ENCODE measurements at regions not wholly inside any gene's neighbourhood (a gene's known extent, or its start where the extent isn't known, plus 50 kb on each side); places are given as distances from the start of the nearest gene placed in this dataset.

DNA sequence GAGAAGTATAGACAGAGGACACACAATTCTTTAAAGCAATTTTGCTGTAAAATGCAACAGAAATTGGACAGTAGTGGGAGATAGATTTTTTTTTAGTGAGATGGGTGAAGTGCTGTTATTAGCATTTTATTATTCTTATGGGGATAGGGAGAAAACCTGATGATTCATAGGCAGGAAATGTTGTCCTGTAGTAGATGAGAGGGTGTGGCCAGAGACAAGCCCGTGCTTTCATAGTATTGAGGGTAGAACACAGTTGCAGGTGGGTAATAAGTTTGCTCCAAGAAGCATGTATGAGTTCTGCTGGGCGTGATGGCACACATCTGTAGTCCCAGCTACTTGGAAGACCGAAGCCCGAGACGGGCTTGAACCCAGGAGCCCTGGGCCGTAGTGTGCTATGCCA lies 128.3 kb upstream of the ARHGAP28 start:
- no peak overlapping the region for H3K27ac Mint-ChIP-seq
- H3K4me3 Mint-ChIP-seq = no peak overlapping the region
- DNase-seq (no peak), ATAC-seq (no peak)
- H3K36me3 Mint-ChIP-seq (ENCODE audit: low read depth) = no peaks in the 10 kb centered on the region
- CTCF ChIA-PET = no interaction called here
- H3K27me3 Mint-ChIP-seq = no peaks in the 10 kb centered on the region
- intact Hi-C loops (cut with DNase I, micrococcal nuclease) = no loop called here
- H3K9me3 Mint-ChIP-seq (ENCODE audit: low read depth) = peaks cover 2% of the 10 kb centered on the region
- POLR2A ChIA-PET = no interaction called here
- H3K4me1 Mint-ChIP-seq = no peaks in the 10 kb centered on the region

DNA sequence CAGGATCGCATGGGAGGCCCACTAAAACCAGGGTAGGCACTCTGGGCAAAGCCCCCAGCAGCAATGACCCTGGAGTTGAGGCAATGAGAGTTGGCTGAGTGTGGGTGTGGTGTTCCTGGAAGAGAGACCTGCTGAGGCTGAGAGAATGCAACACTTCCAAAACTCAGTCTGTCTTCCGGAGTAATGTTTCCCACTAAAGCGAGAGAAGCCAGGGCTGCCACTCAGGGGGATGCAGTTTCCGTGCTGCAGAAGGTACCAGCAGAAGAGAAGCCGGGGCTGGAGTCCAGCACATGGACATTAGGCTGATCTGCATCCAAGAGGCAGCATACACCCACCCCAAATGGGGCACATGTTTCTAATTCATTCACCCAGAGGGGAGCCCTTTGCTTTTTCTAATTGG lies 127.2 kb upstream of the ARHGAP28 start:
- Mint-ChIP-seq H3K27ac (no peak overlapping the region), H3K4me3 (no peak overlapping the region), H3K36me3 (ENCODE audit: low read depth) (no peaks in the 10 kb centered on the region), H3K27me3 (no peaks in the 10 kb centered on the region), H3K9me3 (ENCODE audit: low read depth) (no peaks in the 10 kb centered on the region), H3K4me1 (no peaks in the 10 kb centered on the region)
- POLR2A ChIA-PET = no interaction called here
- intact Hi-C loops (cut with DNase I, micrococcal nuclease) = no loop called here
- ATAC-seq (no peak), DNase-seq (no peak)
- CTCF ChIA-PET = no interaction called here

DNA sequence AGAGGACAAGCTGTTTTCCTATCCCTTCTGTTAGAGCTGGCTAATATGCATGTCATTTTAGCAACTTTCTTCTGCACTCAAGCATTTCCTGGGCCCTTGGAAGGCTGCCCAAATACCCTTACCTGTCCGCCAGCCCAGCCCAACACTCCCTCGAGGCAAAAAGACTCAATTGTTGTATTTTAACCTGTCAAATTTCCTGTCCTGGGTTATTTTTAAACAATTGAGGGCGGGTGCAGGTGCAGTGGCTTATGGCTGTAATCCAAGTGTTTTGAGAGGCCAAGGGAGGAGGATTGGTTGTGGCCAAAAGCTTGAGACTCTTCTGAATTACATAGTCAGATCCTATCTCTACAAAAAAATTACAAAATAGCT lies 125.0 kb upstream of the ARHGAP28 start:
- POLR2A ChIA-PET = no interaction called here
- DNase-seq (no peak), ATAC-seq (no peak)
- no peaks in the 10 kb centered on the region for H3K9me3 Mint-ChIP-seq (ENCODE audit: low read depth)
- CTCF ChIA-PET = no interaction called here
- no peaks in the 10 kb centered on the region for H3K36me3 Mint-ChIP-seq (ENCODE audit: low read depth)
- no peak overlapping the region for H3K4me3 Mint-ChIP-seq
- no peak overlapping the region for H3K27ac Mint-ChIP-seq
- H3K4me1 Mint-ChIP-seq = no peaks in the 10 kb centered on the region
- intact Hi-C loops (cut with DNase I, micrococcal nuclease) = no loop called here
- no peaks in the 10 kb centered on the region for H3K27me3 Mint-ChIP-seq

DNA sequence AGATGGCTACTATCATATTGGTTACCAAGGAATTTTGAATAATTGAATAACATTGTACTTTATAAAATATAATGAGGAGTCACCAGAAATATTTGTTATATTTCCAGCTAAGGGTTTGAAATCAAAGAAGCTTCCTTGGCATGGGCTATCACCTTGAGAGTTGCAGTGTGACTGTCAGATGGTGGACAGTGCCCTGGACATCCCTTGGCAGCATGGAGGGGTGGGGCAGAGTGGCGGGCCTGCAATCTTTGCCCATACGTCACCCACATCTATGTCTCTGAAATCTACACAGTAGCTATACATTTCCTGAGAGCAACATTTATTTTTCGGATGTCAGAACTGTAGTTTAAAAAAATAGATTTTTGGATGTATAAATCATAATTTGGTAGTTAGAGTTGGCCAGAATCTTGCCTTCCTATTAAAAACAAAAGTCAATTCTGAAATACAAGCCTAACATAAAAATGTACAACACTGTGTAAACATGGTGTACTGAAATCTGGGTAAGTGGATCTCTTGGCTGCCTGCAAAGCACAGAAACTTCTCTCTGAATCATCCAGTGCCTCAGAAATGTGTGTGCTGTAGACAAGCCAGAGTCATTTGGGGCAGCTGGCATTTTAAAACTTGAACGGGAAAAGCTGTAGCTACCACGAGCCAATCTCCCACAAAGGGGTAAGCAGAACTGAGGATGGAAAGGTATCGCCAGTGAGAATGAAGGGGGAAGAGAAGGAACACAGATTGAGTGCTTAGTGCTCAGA lies 124.2 kb upstream of the ARHGAP28 start:
- POLR2A ChIA-PET = no interaction called here

DNA sequence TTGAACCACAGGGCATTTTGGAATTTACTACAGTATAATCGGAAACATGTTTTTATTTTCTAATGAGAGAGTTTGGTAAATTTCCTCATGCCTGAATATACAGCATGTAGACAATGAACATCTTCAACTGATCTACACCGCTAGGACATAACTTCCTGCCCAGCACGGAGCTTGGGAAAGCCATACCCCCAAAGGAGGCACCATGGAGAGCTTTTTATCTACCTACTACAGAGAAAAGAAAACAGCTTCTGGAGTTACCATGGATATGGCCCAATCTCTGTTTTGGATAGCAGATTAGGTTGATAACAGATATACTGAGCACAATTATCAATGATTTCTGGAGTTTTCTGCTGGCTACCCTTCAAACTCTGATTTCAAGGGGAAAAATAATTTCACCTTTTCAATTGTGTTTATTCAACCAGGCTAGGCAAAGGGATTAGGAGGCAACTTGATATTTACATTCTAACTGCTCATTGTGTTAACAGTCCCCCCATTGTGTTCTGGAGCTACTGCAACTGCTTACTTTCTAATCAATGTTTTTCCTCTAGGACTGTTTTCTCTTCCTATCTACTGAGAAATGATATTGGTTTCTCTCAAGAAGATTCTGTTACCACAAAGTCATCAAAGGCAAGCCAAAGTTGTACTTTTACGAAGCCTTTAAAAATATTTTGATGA lies 123.0 kb upstream of the ARHGAP28 start:
- Mint-ChIP-seq H3K9me3 (ENCODE audit: low read depth) (no peaks in the 10 kb centered on the region), H3K4me1 (no peaks in the 10 kb centered on the region), H3K27ac (no peak overlapping the region), H3K36me3 (ENCODE audit: low read depth) (no peaks in the 10 kb centered on the region), H3K27me3 (no peaks in the 10 kb centered on the region), H3K4me3 (no peak overlapping the region)
- ATAC-seq (no peak), DNase-seq (no peak)
- ChIA-PET POLR2A (no interaction called here), CTCF (no interaction called here)
- intact Hi-C loops (cut with DNase I, micrococcal nuclease) = no loop called here

More for the DNA sequence above, 124.2 kb upstream of the ARHGAP28 start:
- intact Hi-C loops (cut with DNase I, micrococcal nuclease) = no loop called here
- ATAC-seq = no peak
- no peaks in the 10 kb centered on the region for H3K4me1 Mint-ChIP-seq
- H3K27ac Mint-ChIP-seq = no peak overlapping the region
- H3K36me3 Mint-ChIP-seq (ENCODE audit: low read depth) = no peaks in the 10 kb centered on the region
- CTCF ChIA-PET = no interaction called here
- no peaks in the 10 kb centered on the region for H3K27me3 Mint-ChIP-seq
- no peaks in the 10 kb centered on the region for H3K9me3 Mint-ChIP-seq (ENCODE audit: low read depth)
- DNase-seq = no peak
- H3K4me3 Mint-ChIP-seq = no peak overlapping the region

DNA sequence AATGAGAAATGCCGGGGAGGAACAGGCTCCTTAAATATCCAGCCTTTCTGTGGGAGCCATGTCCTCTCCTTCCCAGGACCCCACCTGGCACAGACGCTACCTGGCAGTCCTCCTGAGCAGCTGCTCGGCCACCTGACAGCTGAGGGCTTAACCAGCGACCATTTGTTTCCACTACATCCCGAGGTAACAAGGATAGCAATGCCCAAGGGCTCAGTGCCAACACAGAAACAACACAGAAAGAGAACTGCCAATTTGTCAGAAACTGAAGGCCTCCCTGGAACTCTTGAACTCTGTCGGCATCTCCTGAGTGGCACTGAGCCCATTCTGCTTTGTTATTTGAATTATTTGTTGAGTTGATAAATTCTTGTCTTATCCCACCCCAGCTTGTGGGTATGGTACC lies 122.2 kb upstream of the ARHGAP28 start:
- Mint-ChIP-seq H3K4me3 (no peak overlapping the region), H3K27ac (no peak overlapping the region), H3K9me3 (ENCODE audit: low read depth) (peaks cover 2% of the 10 kb centered on the region), H3K36me3 (ENCODE audit: low read depth) (no peaks in the 10 kb centered on the region), H3K27me3 (no peaks in the 10 kb centered on the region), H3K4me1 (no peaks in the 10 kb centered on the region)
- DNase-seq = no peak
- no peak for ATAC-seq
- ChIA-PET CTCF (no interaction called here), POLR2A (no interaction called here)
- intact Hi-C loops (cut with DNase I, micrococcal nuclease) = no loop called here

DNA sequence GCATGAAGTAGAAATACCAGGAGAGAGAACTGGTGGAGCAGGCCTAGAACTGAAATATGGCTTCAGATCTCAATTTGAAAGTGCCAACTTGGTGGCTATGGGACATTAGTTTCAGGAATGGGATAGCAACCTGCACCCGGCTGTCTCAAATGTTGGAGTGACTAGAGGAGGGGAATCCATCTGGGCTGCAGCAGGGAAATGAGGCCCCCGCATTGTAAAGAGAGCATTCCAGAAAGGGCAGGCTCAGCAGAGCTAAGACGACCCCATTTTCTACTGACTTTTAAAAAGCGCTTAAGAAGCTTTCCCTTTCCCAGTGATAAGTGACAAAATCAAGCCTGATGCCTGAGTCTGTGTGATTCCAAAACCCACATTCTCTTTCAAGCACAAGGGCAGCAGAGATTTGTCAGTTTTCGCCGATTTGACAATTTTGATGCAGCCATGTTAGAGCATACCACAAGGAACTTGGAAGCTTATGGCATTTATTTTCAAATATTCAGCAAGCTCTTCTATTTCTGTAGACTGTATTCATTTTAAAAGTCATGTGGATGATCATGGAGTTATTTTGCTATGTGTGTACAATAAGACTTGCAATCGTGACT lies 119.8 kb upstream of the ARHGAP28 start:
- no peak overlapping the region for H3K27ac Mint-ChIP-seq
- H3K4me3 Mint-ChIP-seq = no peak overlapping the region
- ATAC-seq = no peak
- intact Hi-C loops (cut with DNase I, micrococcal nuclease) = no loop called here
- no peak for DNase-seq
- H3K36me3 Mint-ChIP-seq (ENCODE audit: low read depth) = no peaks in the 10 kb centered on the region
- POLR2A ChIA-PET = no interaction called here
- H3K27me3 Mint-ChIP-seq = no peaks in the 10 kb centered on the region
- H3K9me3 Mint-ChIP-seq (ENCODE audit: low read depth) = peaks cover 2% of the 10 kb centered on the region
- H3K4me1 Mint-ChIP-seq = no peaks in the 10 kb centered on the region
- CTCF ChIA-PET = no interaction called here

DNA sequence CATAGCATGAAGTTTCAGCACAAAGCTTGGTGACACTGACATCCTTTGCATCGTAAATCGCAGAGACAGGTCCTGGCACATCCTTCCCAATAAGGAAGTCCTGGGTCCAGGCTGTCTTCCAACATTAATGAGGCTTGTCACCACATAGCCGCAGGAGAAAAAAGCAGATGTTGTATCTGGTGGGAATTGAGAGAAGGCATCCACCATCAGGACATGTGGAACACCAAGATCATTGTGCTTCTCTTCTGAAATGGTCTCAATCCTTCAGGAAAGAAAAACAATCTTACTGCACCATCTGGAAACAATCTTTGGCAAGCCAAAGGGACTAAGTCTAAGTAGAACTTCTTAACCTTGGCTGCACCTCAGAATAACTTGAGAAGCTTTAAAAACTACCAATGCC lies 119.0 kb upstream of the ARHGAP28 start:
- ATAC-seq (no peak), DNase-seq (no peak)
- POLR2A ChIA-PET = no interaction called here
- Mint-ChIP-seq H3K36me3 (ENCODE audit: low read depth) (no peaks in the 10 kb centered on the region), H3K27me3 (no peaks in the 10 kb centered on the region), H3K27ac (no peak overlapping the region), H3K4me1 (no peaks in the 10 kb centered on the region), H3K9me3 (ENCODE audit: low read depth) (peaks cover 2% of the 10 kb centered on the region), H3K4me3 (no peak overlapping the region)
- CTCF ChIA-PET = no interaction called here
- intact Hi-C loops (cut with DNase I, micrococcal nuclease) = no loop called here

DNA sequence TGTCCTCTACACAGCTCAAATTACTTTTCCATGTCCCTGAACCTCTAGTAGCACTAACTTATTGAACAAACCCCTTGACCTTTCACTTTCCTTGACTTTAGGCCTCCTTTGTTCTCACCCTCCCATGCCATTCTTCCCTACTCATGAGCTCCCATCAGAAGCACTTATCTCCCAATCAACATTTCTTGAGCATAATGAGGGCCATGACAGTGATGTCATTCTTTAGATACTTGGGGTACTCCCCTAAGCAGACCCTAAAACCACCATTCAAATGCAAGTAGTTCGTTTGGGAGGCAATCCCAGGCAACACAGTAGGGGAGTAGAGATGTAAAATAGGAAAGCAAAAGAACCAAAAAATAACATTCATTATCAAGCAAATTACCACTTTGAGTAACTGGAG lies 115.9 kb upstream of the ARHGAP28 start:
- Mint-ChIP-seq H3K9me3 (ENCODE audit: low read depth) (peaks cover 3% of the 10 kb centered on the region), H3K36me3 (ENCODE audit: low read depth) (no peaks in the 10 kb centered on the region), H3K27ac (no peak overlapping the region), H3K4me1 (no peaks in the 10 kb centered on the region), H3K4me3 (no peak overlapping the region), H3K27me3 (peaks cover 4% of the 10 kb centered on the region)
- POLR2A ChIA-PET = no interaction called here
- no peak for ATAC-seq
- intact Hi-C loops (cut with DNase I, micrococcal nuclease) = no loop called here
- CTCF ChIA-PET = no interaction called here
- no peak for DNase-seq

DNA sequence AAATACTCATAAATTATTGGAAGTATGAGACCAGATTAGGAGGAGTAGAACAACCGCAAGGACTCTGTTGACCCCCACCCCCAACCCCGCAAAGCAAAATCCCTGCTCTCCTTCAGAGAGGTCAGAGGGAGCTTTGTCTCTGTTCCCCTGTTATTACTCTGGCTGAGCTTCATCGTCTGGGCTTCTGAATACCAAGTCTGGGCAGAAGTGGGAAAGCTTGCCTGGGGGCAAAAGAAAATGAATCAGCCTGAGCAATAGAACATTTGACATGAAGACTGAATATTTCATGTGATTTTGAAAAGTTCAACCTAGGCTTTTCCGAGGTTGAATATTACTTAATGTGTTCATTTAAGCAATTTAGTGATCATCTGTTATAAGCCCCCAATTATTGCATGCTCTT lies 114.6 kb upstream of the ARHGAP28 start:
- intact Hi-C loops (cut with DNase I, micrococcal nuclease) = no loop called here
- CTCF ChIA-PET = interaction anchor here (1.0 kb wide), 1 partner anchor 22 kb away, joined by 3 read pairs; no protein-coding TSS in a partner anchor
- DNase-seq = no peak
- Mint-ChIP-seq H3K4me1 (no peaks in the 10 kb centered on the region), H3K27ac (no peak overlapping the region), H3K9me3 (ENCODE audit: low read depth) (peaks cover 9% of the 10 kb centered on the region), H3K36me3 (ENCODE audit: low read depth) (no peaks in the 10 kb centered on the region), H3K4me3 (no peak overlapping the region), H3K27me3 (peaks cover 4% of the 10 kb centered on the region)
- ATAC-seq = no peak
- POLR2A ChIA-PET = no interaction called here

DNA sequence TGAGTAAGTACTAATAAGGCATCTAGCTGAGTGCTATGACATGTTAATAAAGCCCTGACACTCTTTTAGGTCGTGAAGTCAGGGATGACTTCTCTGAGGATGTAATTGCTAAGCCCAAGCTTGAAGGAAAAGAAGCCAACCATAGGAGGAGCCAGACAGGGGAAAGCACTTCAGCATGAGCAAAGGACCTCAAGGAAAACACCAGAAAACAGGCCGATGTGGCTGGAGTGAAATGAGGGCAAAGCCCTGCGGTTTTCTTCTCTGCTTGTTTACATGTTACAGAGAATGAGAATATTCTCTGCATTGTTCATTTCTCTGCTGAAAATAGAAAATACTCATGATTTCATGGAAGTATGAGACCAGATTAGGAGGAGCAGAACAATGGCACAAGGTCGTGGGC lies 112.5 kb upstream of the ARHGAP28 start:
- ATAC-seq (no peak), DNase-seq (no peak)
- peaks cover 4% of the 10 kb centered on the region for H3K27me3 Mint-ChIP-seq
- no peak overlapping the region for H3K4me3 Mint-ChIP-seq
- H3K9me3 Mint-ChIP-seq (ENCODE audit: low read depth) = peaks cover 9% of the 10 kb centered on the region
- no peak overlapping the region for H3K27ac Mint-ChIP-seq
- no peaks in the 10 kb centered on the region for H3K36me3 Mint-ChIP-seq (ENCODE audit: low read depth)
- intact Hi-C loops (cut with DNase I, micrococcal nuclease) = no loop called here
- POLR2A ChIA-PET = no interaction called here
- CTCF ChIA-PET = no interaction called here
- H3K4me1 Mint-ChIP-seq = no peaks in the 10 kb centered on the region

DNA sequence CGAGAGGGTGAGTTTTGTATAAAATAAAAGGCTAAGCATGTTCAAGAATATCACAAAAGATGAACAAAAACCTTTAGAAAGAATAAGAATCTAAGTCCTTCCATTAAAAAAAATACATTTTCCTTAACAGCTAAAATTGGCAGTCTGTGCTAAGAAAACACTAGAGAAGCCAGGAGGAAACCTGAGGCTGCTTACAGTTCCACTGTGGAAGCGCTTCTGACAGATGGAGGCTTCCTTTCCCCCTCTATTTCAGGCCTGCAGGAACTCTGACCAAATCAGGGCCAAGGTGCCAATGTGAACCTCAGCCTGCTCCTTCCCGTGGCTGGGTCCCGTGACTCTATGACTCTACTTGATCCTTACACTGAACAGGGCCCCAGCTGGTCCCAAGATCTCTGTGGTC lies 108.1 kb upstream of the ARHGAP28 start:
- Mint-ChIP-seq H3K27ac (no peak overlapping the region), H3K4me3 (no peak overlapping the region), H3K27me3 (peaks cover 2% of the 10 kb centered on the region), H3K4me1 (no peaks in the 10 kb centered on the region), H3K36me3 (ENCODE audit: low read depth) (no peaks in the 10 kb centered on the region), H3K9me3 (ENCODE audit: low read depth) (peaks cover 7% of the 10 kb centered on the region)
- no peak for ATAC-seq
- no peak for DNase-seq
- ChIA-PET CTCF (no interaction called here), POLR2A (no interaction called here)
- intact Hi-C loops (cut with DNase I, micrococcal nuclease) = no loop called here

Measured in activated CD4-positive, alpha-beta T cell treated with anti-CD3 and anti-CD28 coated beads for 36 hours (primary cell).